HFF-Myc (cell line): ENCODE measurements at regions not wholly inside any gene's neighbourhood (a gene's known extent, or its start where the extent isn't known, plus 50 kb on each side); places are given as distances from the start of the nearest gene placed in this dataset.

Source experiments
- DNase-seq: peaks from one replicate; pipeline ENCODE4 v3.0.0-alpha.2; 2011; ENCODE audit warnings: low read depth; ENCODE audit errors: extremely low read depth
- H3K4me3 ChIP-seq: replicated peaks from 2 replicates; pipeline ENCODE4 v1.5.1; 2011; ENCODE audit warnings: low read depth, mild to moderate bottlenecking, control low read depth, low read length
- TF ChIP-seq, protein P1 (sequence below): IDR thresholded peaks from 2 replicates; pipeline ENCODE4 v1.5.1; 2012; ENCODE audit warnings: mild to moderate bottlenecking, low read depth, low read length, control low read depth; ENCODE audit errors: missing control alignments

DNA sequence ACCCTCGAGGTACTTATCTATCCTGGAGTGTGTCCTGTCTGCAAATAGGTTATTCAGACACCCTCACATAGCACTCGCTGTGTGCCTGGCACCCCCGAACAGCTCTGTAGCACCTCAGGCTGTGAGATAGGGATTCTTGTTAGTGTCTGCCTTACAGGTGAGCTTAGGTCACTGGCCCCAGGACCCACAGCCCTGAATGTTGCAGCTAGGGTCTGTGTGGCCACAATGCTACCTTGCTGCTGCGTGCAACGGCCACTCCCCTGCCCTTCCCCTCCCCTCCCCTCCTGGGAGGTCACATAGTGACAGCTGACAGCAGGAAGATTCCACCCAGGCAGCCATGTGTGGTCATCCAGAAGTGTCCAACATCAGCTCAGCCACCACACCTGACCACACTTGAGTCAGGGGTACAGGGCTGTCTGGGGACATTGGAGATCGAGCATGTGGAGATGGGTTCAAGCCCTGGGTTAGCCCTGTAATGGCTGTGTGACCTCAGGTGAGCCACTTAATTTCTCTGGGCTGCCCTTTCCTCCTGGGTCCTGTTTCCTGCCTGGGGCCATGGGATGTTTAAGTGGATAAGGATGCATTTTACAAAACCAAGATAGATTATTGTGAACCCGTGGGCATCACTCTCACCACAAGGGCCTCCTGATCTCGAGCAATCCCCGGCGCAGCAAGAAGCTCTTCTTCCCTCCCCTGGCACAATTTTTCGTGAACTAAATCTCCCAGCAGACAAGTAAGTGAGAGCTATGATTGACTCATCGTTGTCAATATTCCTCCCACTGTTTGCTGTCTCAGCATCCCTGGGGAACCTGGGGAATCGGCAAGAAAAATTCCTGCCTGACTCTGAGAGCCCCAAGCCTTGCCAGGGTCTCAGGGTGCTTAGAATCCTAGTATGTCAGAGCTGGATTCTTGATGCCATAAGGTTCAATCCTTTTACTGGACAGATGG lies 208.7 kb downstream of the PTPRU start:
- no peak overlapping the region for H3K4me3 ChIP-seq
- TF ChIP-seq, protein P1, sequence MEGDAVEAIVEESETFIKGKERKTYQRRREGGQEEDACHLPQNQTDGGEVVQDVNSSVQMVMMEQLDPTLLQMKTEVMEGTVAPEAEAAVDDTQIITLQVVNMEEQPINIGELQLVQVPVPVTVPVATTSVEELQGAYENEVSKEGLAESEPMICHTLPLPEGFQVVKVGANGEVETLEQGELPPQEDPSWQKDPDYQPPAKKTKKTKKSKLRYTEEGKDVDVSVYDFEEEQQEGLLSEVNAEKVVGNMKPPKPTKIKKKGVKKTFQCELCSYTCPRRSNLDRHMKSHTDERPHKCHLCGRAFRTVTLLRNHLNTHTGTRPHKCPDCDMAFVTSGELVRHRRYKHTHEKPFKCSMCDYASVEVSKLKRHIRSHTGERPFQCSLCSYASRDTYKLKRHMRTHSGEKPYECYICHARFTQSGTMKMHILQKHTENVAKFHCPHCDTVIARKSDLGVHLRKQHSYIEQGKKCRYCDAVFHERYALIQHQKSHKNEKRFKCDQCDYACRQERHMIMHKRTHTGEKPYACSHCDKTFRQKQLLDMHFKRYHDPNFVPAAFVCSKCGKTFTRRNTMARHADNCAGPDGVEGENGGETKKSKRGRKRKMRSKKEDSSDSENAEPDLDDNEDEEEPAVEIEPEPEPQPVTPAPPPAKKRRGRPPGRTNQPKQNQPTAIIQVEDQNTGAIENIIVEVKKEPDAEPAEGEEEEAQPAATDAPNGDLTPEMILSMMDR: no peak
- DNase-seq: no peak

DNA sequence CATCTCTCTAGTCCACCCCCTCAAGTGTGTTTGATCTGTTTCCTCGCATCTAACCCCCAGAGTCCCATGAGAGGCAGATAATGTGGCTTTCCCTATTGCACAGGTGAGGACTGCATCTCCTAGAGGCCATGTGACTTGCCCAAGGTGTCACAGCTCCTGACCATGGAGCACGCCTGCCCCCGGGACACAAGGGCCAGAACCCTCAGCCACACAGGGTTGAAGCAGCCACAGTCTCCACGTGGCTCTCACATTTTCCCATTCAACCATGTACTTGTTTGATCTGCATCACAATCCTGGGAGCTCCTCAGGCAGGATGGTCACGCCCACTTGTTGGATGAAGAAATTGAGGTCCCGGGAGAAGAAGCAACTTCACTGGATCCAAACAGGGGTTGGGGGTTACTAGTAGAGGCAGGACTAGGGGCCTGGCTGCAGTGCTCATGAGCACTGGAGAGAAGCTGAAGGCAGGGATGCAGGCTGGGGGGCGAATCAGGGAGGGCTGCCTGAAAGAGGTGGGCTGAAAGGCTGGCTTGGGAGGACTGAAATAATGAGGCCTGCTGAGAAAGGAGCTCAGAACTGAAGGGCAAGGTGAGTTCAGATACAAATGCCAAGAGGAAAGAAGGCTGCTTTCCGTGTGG lies 207.9 kb downstream of the PTPRU start:
- no peak overlapping the region for H3K4me3 ChIP-seq
- no peak for DNase-seq
- TF ChIP-seq, protein P1: no peak

DNA sequence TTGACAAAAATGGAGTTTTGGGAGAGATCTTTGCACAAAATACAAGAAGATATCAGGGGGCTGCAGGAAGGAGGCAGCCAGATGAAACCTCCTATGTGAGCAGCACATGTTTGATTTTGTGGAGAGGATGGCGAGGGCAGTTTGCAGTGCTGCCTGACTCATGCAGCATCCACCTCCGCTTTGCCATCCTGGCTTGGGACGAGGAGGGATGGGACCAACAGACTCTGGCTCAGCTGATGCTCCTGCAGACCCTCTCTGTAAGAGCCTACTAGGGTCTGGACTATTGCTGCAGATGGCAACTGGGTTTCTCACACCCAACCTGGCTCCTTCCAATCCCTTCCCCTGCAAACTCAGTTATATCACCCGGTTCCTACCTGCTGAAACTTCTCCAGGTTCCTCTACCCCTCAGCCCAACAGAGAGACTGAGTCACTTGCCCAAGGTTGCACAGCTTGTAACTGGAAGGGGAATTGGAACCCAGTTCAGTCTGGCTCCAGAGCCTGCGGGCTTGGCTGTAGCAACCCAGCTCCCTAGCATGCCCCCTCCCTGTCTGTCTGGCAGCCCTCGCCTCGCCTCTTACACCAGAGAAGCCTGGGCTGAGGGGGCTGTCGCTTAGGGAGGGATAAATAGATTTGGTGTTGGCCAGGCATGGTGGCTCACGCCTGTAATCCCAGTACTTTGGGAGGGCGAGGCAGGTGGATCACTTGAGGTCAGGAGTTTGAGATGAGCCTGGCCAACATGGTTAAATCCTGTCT lies 205.8 kb downstream of the PTPRU start:
- TF ChIP-seq, protein P1: no peak
- H3K4me3 ChIP-seq: no peak overlapping the region
- DNase-seq: no peak

DNA sequence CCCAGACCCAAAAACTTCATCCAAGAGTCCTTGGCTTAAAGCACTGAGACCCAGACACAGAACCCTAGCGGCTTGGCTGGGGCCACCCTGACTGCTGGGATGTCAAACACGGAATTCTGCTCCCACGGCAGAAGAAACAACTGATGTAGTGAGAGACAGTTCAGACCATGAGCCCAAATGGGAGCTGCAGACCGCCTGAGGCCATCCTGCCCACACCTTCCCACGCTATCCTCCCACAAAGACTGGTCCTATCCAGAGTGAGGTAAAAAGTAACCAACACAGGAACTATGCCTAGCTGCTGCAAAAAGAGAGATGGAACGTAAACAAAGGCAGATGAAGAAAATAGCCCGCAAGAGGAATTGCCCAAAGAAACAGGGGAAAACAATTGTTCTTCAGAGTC lies 203.3 kb downstream of the PTPRU start:
- DNase-seq: no peak
- H3K4me3 ChIP-seq: no peak overlapping the region
- TF ChIP-seq, protein P1: no peak

DNA sequence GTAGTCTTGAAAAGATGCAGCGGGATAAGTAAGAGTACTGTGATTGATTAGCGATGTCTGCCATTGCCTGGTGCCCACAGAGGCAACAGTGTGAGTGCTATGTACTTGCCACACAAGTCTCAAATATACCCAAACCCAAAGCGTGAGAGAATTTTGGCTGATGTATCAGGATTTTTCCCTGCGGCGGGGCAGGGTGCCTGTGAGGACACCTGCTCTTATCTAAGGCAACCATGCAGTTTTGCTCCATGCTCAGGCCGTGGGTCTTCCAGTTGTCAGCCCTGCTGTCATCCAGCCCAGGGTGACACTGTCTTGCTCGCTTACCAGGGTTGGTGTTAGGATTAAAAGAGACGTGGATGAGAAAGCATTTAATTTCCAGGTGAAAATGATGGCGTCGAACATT lies 202.7 kb downstream of the PTPRU start:
- no peak overlapping the region for H3K4me3 ChIP-seq
- TF ChIP-seq, protein P1: no peak
- no peak for DNase-seq

DNA sequence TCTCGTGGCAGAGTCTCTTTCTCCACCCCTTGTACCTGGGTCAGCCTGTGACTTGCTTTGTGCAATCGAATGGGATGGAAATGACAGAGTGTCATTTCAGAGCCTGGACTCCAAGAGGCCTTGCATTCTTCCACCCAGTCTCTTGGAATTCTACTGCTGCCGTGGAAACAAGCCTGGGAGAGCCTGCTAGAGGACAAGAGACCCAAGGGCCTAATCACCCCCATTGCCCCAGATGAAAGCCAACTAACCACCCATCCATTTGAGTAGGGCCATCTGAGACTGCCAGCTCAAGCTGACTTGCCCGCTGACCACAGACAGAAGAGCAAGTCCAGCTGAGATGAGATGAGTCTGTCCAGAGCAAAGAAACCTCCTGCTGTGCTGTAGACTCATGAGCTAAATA lies 201.6 kb downstream of the PTPRU start:
- H3K4me3 ChIP-seq: no peak overlapping the region
- DNase-seq: no peak
- TF ChIP-seq, protein P1: no peak
